ENCODE measurements at regions not wholly inside any gene's neighbourhood (a gene's known extent, or its start where the extent isn't known, plus 50 kb on each side); places are given as distances from the start of the nearest gene placed in this dataset.

- DNase-seq = no peak
Observed at GRCh38 chr14:95381726-95382125, 62.0 kb upstream of the CLMN start.

GRCh38 chr14:95380350-95381042, 60.8 kb upstream of the CLMN start:
- no peak for DNase-seq

- no peak for DNase-seq
Observed at GRCh38 chr14:95379634-95380033, 59.9 kb upstream of the CLMN start.

- no peak for DNase-seq
Observed at GRCh38 chr14:95375539-95376109, 55.9 kb upstream of the CLMN start.

- no peak for DNase-seq
Observed at GRCh38 chr14:95374239-95374997, 54.7 kb upstream of the CLMN start.

GRCh38 chr14:95370076-95370475, 50.4 kb upstream of the CLMN start:
- DNase-seq = no peak

Measured in inflammatory macrophage (primary cell).